K562 (cell line): ENCODE measurements at regions not wholly inside any gene's neighbourhood (a gene's known extent, or its start where the extent isn't known, plus 50 kb on each side); places are given as distances from the start of the nearest gene placed in this dataset.

Experiments
- ATF1 ChIP-seq, 2 experiments: fragments of 450-650 bp in 1 of 2; IDR thresholded peaks; 2 replicates each; pipeline ENCODE4 v1.6.1; 2016; ENCODE audit warnings: missing compliant biosample characterization in 1 of 2, missing genetic modification characterization in 1 of 2
- ERF ChIP-seq: fragments of 450-650 bp; formaldehyde crosslinking; IDR thresholded peaks from 2 replicates; pipeline ENCODE4 v1.4.0; 2020; ENCODE audit warnings: mild to moderate bottlenecking, mixed read lengths
- HDAC1 ChIP-seq, 2 experiments: fragments of 450-650 bp; IDR thresholded peaks; 2 replicates each; pipeline ENCODE4 v1.6.1; 2016 to 2017; ENCODE audit warnings: inconsistent platforms in 1 of 2, mild to moderate bottlenecking in 1 of 2, moderate library complexity in 1 of 2
- NR2C2 ChIP-seq, 2 experiments: fragments of 200-800 bp in 1 of 2; sonication (Bioruptor generic) in 1 of 2; sonication (generic) in 1 of 2; formaldehyde crosslinking in 1 of 2; IDR thresholded peaks; 2 replicates each; pipeline versions ENCODE4 v1.6.1 to v1.8.0; 2016 to 2022; ENCODE audit warnings: mild to moderate bottlenecking in 1 of 2, missing compliant biosample characterization in 1 of 2, missing genetic modification characterization in 1 of 2, missing genetic modification reagents in 1 of 2
- RHOXF2B ChIP-seq: fragments of 250-450 bp; sonication (Bioruptor Pico); conservative IDR thresholded peaks from 2 replicates; pipeline ENCODE4 v1.5.1; 2021
- SIX5 ChIP-seq, 2 experiments: IDR thresholded peaks; 2 replicates each; pipeline ENCODE4 v1.6.1; 2011; ENCODE audit warnings: low read length in 2 of 2, borderline replicate concordance in 1 of 2, low read depth in 1 of 2, mild to moderate bottlenecking in 1 of 2, moderate library complexity in 1 of 2; ENCODE audit not compliant: insufficient read depth in 1 of 2
- SRSF1 ChIP-seq: fragments of 200-400 bp; formaldehyde crosslinking; IDR thresholded peaks from 2 replicates; pipeline ENCODE4 v1.6.1; 2017; ENCODE audit warnings: mild to moderate bottlenecking, low read depth, low read length, moderate library complexity
- TAF7 ChIP-seq: fragments of 450-650 bp; IDR thresholded peaks from 2 replicates; pipeline ENCODE4 v1.6.1; 2016; ENCODE audit warnings: missing genetic modification characterization, missing compliant biosample characterization
- ZNF217 ChIP-seq: sonication (generic); formaldehyde crosslinking; IDR thresholded peaks from 2 replicates; pipeline ENCODE4 v1.8.0; 2022; ENCODE audit warnings: mild to moderate bottlenecking, missing genetic modification reagents
- TF ChIP-seq, protein P1 (sequence below): fragments of 450-650 bp; IDR thresholded peaks from 2 replicates; pipeline ENCODE4 v1.6.1; 2016; ENCODE audit warnings: missing biosample characterization, missing genetic modification characterization
- TF ChIP-seq, protein P2 (sequence below): IDR thresholded peaks from 2 replicates; pipeline ENCODE4 v1.6.1; 2011; ENCODE audit not compliant: insufficient read length; ENCODE audit errors: extremely low read depth

DNA sequence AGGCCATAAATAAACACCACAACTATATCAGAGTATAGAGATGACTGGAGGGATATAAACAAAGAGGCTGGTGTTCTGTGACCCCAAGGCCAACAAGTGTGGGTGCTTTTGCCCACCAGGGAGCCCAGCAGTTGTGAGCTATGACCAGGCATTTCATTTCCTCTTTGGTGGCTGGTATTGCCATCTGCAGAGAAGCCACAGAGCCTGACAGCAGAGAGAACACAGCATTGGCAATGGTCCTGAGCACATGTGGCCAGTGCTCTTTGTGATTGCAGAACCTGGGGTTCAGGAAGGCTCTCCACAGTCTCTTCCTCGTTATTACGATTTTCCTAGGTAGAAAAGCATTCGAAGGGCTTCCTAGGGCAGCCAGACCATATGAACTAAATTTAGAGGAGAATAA lies 112.3 kb downstream of the TM2D1 start (continued):
- TF ChIP-seq, protein P1, sequence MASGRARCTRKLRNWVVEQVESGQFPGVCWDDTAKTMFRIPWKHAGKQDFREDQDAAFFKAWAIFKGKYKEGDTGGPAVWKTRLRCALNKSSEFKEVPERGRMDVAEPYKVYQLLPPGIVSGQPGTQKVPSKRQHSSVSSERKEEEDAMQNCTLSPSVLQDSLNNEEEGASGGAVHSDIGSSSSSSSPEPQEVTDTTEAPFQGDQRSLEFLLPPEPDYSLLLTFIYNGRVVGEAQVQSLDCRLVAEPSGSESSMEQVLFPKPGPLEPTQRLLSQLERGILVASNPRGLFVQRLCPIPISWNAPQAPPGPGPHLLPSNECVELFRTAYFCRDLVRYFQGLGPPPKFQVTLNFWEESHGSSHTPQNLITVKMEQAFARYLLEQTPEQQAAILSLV (tag) = no peak
- no peak for TF ChIP-seq TAF7 (tag)
- no peak for TF ChIP-seq ATF1 (CRISPR knock-in tag; IDR thresholded peaks at IDR 0.05)
- TF ChIP-seq ATF1 (tag; IDR thresholded peaks at IDR 0.05) = no peak
- TF ChIP-seq HDAC1 (IDR thresholded peaks at IDR 0.05) = no peak
- no peak for TF ChIP-seq ERF
- no peak for TF ChIP-seq NR2C2 (CRISPR knock-in tag; IDR thresholded peaks at IDR 0.05)
- no peak for TF ChIP-seq NR2C2 (tag; IDR thresholded peaks at IDR 0.05)
- TF ChIP-seq, protein P2, sequence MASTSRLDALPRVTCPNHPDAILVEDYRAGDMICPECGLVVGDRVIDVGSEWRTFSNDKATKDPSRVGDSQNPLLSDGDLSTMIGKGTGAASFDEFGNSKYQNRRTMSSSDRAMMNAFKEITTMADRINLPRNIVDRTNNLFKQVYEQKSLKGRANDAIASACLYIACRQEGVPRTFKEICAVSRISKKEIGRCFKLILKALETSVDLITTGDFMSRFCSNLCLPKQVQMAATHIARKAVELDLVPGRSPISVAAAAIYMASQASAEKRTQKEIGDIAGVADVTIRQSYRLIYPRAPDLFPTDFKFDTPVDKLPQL = no peak
- no peak for TF ChIP-seq SRSF1
- TF ChIP-seq ZNF217 = no peak
- TF ChIP-seq RHOXF2B (CRISPR knock-in tag) = no peak
- TF ChIP-seq SIX5 (IDR thresholded peaks at IDR 0.05; ENCODE audit: borderline replicate concordance in 1 of 2, insufficient read depth in 1 of 2, low read depth in 1 of 2, low read length in 2 of 2) = no peak
